LNCaP clone FGC (cell line): ENCODE measurements at regions not wholly inside any gene's neighbourhood (a gene's known extent, or its start where the extent isn't known, plus 50 kb on each side); places are given as distances from the start of the nearest gene placed in this dataset.

Experiments
- DNase-seq: peaks from one replicate; pipeline ENCODE4 v3.0.0-alpha.2; 2011; ENCODE audit warnings: low read depth
- H3K4me3 ChIP-seq: 2 replicates; pipeline ENCODE4 v1.5.1; 2011; ENCODE audit warnings: mild to moderate bottlenecking, low read depth, low read length, control low read depth
- CTCF ChIP-seq: IDR thresholded peaks from 2 replicates; pipeline ENCODE4 v1.5.1; 2012; ENCODE audit warnings: mild to moderate bottlenecking; ENCODE audit not compliant: control insufficient read depth, insufficient read depth; ENCODE audit errors: extremely low read depth

- TF ChIP-seq CTCF: no peak
- no peak for DNase-seq
- H3K4me3 ChIP-seq: no peak overlapping the region
These were observed 82.2 kb upstream of the SELENOK start for GRCh38 chr3:53973905-53974304.

GRCh38 chr3:53970661-53971060 is 79.0 kb upstream of the SELENOK start:
- no peak for TF ChIP-seq CTCF
- no peak for DNase-seq
- no peak overlapping the region for H3K4me3 ChIP-seq

GRCh38 chr3:53969086-53969485 is 77.4 kb upstream of the SELENOK start:
- no peak for DNase-seq
- TF ChIP-seq CTCF: no peak
- no peak overlapping the region for H3K4me3 ChIP-seq

- DNase-seq: no peak
- no peak for TF ChIP-seq CTCF
- H3K4me3 ChIP-seq: no peak overlapping the region
These were observed 73.6 kb upstream of the SELENOK start for GRCh38 chr3:53965291-53965690.

GRCh38 chr3:53957831-53958230 is 66.2 kb upstream of the SELENOK start:
- no peak for TF ChIP-seq CTCF
- DNase-seq: no peak
- no peak overlapping the region for H3K4me3 ChIP-seq

GRCh38 chr3:53956586-53956985 is 64.9 kb upstream of the SELENOK start:
- no peak for TF ChIP-seq CTCF
- H3K4me3 ChIP-seq: no peak overlapping the region
- DNase-seq: no peak

GRCh38 chr3:53949541-53949940 is 57.9 kb upstream of the SELENOK start:
- DNase-seq: no peak
- TF ChIP-seq CTCF: no peak
- no peak overlapping the region for H3K4me3 ChIP-seq
